Fibroblast of lung (primary cell): ENCODE measurements at regions not wholly inside any gene's neighbourhood (a gene's known extent, or its start where the extent isn't known, plus 50 kb on each side); places are given as distances from the start of the nearest gene placed in this dataset.

ENCODE experiments used
- EZH2 ChIP-seq: IDR thresholded peaks from 2 replicates; pipeline ENCODE4 v1.5.1; 2012; ENCODE audit warnings: low read length, control low read depth, mild to moderate bottlenecking; ENCODE audit errors: missing control alignments
- TF ChIP-seq, protein P1 (sequence below), 2 donors: IDR thresholded peaks in 1 of 2; conservative IDR thresholded peaks in 1 of 2; 1 replicate in 1 of 2; 2 replicates in 1 of 2; pipeline ENCODE4 v1.5.1; 2011 to 2012; ENCODE audit warnings: low read length in 2 of 2, control low read depth in 1 of 2, inconsistent platforms in 1 of 2, low read depth in 1 of 2, mild to moderate bottlenecking in 1 of 2

DNA sequence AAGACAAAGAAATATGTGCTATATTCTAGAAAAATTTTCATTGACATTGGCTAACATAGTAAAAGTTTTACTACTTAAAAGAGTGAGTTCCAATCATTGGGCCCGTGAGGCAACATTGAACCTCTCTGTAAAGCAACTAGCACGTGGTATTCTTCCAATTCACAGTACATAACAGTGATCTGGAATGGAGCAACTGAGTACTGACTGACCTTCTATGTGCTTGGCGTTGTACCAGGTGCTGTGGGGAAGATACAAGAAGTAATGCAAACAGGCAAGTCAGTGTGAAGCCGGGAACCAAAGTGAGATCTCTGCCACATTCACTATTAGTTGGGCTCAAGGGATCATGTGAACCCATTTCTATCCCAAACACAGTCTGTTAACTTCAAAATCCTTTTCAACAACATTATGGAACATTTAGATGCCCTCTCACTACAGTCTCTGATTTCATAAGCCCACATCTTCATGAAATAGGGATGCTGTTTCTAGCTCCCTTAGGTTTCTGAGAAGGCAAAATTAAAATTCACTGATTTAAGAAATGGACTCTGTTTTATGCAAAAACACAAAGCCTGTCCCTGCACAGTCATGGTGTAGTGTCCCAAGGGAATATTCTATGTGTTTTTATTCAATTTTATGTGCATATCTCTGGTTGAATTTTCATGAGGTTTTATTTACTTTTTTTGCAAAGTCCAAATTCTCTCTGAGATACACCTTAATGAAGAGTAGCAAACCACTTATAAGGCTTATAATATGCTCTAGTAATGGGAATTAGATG, 61.8 kb upstream of the NCAM1 start:
- TF ChIP-seq, protein P1, sequence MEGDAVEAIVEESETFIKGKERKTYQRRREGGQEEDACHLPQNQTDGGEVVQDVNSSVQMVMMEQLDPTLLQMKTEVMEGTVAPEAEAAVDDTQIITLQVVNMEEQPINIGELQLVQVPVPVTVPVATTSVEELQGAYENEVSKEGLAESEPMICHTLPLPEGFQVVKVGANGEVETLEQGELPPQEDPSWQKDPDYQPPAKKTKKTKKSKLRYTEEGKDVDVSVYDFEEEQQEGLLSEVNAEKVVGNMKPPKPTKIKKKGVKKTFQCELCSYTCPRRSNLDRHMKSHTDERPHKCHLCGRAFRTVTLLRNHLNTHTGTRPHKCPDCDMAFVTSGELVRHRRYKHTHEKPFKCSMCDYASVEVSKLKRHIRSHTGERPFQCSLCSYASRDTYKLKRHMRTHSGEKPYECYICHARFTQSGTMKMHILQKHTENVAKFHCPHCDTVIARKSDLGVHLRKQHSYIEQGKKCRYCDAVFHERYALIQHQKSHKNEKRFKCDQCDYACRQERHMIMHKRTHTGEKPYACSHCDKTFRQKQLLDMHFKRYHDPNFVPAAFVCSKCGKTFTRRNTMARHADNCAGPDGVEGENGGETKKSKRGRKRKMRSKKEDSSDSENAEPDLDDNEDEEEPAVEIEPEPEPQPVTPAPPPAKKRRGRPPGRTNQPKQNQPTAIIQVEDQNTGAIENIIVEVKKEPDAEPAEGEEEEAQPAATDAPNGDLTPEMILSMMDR (conservative IDR thresholded peaks at IDR 0.05 in 1 of 2, IDR thresholded peaks at IDR 0.05 in 1 of 2; ENCODE audit: low read depth in 1 of 2, low read length in 2 of 2): no peak
- no peak for TF ChIP-seq EZH2
